Stimulated activated naive B cell treated with anti-CD40 and anti-IgM and Interleukin-4, amounts not matched to agents 10 μg/mL and 1 μg/mL and 100 μg/mL, for 72 hours (primary cell): ENCODE measurements at regions not wholly inside any gene's neighbourhood (a gene's known extent, or its start where the extent isn't known, plus 50 kb on each side); places are given as distances from the start of the nearest gene placed in this dataset.

ENCODE experiments used
- ATAC-seq, 2 donors: fragments of 150-1000 bp; cut with Tn5 transposase; replicated peaks; 2 replicates each; pipeline ENCODE4 v1.10.0; 2021; ENCODE audit warnings: moderate library complexity in 1 of 2
- DNase-seq: peaks from one replicate; pipeline ENCODE4 v3.0.0; 2021
- H3K27ac Mint-ChIP-seq: one replicate; pipeline ENCODE4 v1.8.0; 2022; ENCODE audit warnings: mild to moderate bottlenecking, mixed read lengths
- H3K27me3 Mint-ChIP-seq, 2 donors: one replicate each; pipeline ENCODE4 v1.8.0; 2022; ENCODE audit warnings: mixed read lengths in 2 of 2
- H3K36me3 Mint-ChIP-seq, 2 donors: one replicate each; pipeline ENCODE4 v1.8.0; 2022; ENCODE audit warnings: mixed read lengths in 2 of 2, mild to moderate bottlenecking in 1 of 2
- H3K4me1 Mint-ChIP-seq, 2 donors: one replicate each; pipeline ENCODE4 v1.8.0; 2022; ENCODE audit warnings: mixed read lengths in 2 of 2, mild to moderate bottlenecking in 1 of 2
- H3K4me3 Mint-ChIP-seq, 2 donors: one replicate each; pipeline ENCODE4 v1.8.0; 2022; ENCODE audit warnings: mild to moderate bottlenecking in 2 of 2, mixed read lengths in 2 of 2, moderate library complexity in 1 of 2
- H3K9me3 Mint-ChIP-seq, 2 donors: one replicate each; pipeline ENCODE4 v1.8.0; 2022; ENCODE audit warnings: mixed read lengths in 2 of 2, mild to moderate bottlenecking in 1 of 2

- Mint-ChIP-seq H3K27ac (no peak overlapping the region), H3K36me3 (no peaks in the 10 kb centered on the region), H3K4me3 (no peak overlapping the region)
Observed at GRCh38 chr11:26278354-26278753, 53.6 kb upstream of the ANO3 start.

More at GRCh38 chr11:26278354-26278753, 53.6 kb upstream of the ANO3 start:
- H3K9me3 Mint-ChIP-seq, result no peaks in the 10 kb centered on the region
- no peak for DNase-seq
- no peak for ATAC-seq
- H3K27me3 Mint-ChIP-seq, result peaks cover 6 to 16% of the 10 kb centered on the region in 2 donors
- peaks cover 0 to 2% of the 10 kb centered on the region in 2 donors for H3K4me1 Mint-ChIP-seq
